NCI-H526 (cell line): ENCODE measurements at regions not wholly inside any gene's neighbourhood (a gene's known extent, or its start where the extent isn't known, plus 50 kb on each side); places are given as distances from the start of the nearest gene placed in this dataset.

Experiments used
- DNase-seq, 2 experiments: peaks; one replicate each; lab custom pipeline; 2025; lab: John Stamatoyannopoulos, UW

GRCh38 chr2:59077981-59078531 lies 836.9 kb upstream of the FANCL start:
- DNase-seq: peak; percentile 74 to 80

- DNase-seq: no peak
These were observed 836.1 kb upstream of the FANCL start for GRCh38 chr2:59077026-59077725.

GRCh38 chr2:59076079-59076619 lies 835.0 kb upstream of the FANCL start:
- DNase-seq: peak in 1 of 2 experiments; percentile 23

GRCh38 chr2:59074071-59074470 lies 832.9 kb upstream of the FANCL start:
- no peak for DNase-seq

- peak; percentile 40 to 44 for DNase-seq
These were observed 832.2 kb upstream of the FANCL start for GRCh38 chr2:59073286-59073685.

GRCh38 chr2:59068255-59068654 lies 827.1 kb upstream of the FANCL start:
- DNase-seq: no peak

GRCh38 chr2:59066787-59067399 lies 825.8 kb upstream of the FANCL start:
- DNase-seq: no peak

GRCh38 chr2:59047373-59047995 lies 806.4 kb upstream of the FANCL start:
- no peak for DNase-seq

- DNase-seq: no peak
These were observed 805.6 kb upstream of the FANCL start for GRCh38 chr2:59046401-59047372.

- DNase-seq: no peak
These were observed 803.6 kb upstream of the FANCL start for GRCh38 chr2:59044736-59045135.

- DNase-seq: no peak
These were observed 800.0 kb upstream of the FANCL start for GRCh38 chr2:59041139-59041538.

GRCh38 chr2:59034837-59035236 lies 793.7 kb upstream of the FANCL start:
- no peak for DNase-seq

- no peak for DNase-seq
These were observed 793.0 kb upstream of the FANCL start for GRCh38 chr2:59034106-59034505.

GRCh38 chr2:59033661-59034060 lies 792.5 kb upstream of the FANCL start:
- DNase-seq: no peak

- DNase-seq: no peak
These were observed 791.4 kb upstream of the FANCL start for GRCh38 chr2:59032499-59032898.

GRCh38 chr2:59029058-59029457 lies 787.9 kb upstream of the FANCL start:
- no peak for DNase-seq

- no peak for DNase-seq
These were observed 786.2 kb upstream of the FANCL start for GRCh38 chr2:59027320-59027719.

GRCh38 chr2:59025157-59025757 lies 784.1 kb upstream of the FANCL start:
- peak in 1 of 2 experiments; percentile 60 for DNase-seq

GRCh38 chr2:59021786-59022185 lies 780.7 kb upstream of the FANCL start:
- no peak for DNase-seq

- DNase-seq: no peak
These were observed 778.5 kb upstream of the FANCL start for GRCh38 chr2:59019566-59020159.

- no peak for DNase-seq
These were observed 777.6 kb upstream of the FANCL start for GRCh38 chr2:59018737-59019136.
